HG03520 (cell line): ENCODE measurements at regions not wholly inside any gene's neighbourhood (a gene's known extent, or its start where the extent isn't known, plus 50 kb on each side); places are given as distances from the start of the nearest gene placed in this dataset.

Experiments used
- ATAC-seq: cut with Tn5 transposase; IDR thresholded peaks from one replicate; pipeline ENCODE4 v1.9.1; 2021; ENCODE audit warnings: mild to moderate bottlenecking, moderate library complexity; ENCODE audit not compliant: unreplicated experiment

- no peak for ATAC-seq
These were observed 122.3 kb downstream of the SPATA19 start for GRCh38 chr11:133723056-133723455.

DNA sequence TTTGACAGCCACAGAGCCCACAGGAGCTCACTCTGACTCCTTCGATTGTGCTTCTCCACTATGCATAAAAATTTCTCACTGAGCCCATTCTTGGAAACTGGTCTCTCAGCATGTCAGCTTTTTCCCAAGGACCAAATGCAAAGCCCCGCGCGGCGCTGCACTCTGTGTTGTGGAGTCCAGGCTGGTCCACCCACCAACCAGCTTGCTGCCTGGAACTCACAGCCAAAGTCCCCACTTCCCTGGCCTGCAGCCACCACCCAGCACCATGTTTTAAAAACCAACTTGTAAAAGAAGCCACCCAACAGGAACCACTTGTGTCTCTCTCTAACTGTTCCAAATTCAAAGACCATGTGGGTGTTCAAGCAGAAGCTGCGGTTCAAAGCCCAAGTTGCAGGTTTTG is 124.4 kb downstream of the SPATA19 start:
- ATAC-seq, result no peak

DNA sequence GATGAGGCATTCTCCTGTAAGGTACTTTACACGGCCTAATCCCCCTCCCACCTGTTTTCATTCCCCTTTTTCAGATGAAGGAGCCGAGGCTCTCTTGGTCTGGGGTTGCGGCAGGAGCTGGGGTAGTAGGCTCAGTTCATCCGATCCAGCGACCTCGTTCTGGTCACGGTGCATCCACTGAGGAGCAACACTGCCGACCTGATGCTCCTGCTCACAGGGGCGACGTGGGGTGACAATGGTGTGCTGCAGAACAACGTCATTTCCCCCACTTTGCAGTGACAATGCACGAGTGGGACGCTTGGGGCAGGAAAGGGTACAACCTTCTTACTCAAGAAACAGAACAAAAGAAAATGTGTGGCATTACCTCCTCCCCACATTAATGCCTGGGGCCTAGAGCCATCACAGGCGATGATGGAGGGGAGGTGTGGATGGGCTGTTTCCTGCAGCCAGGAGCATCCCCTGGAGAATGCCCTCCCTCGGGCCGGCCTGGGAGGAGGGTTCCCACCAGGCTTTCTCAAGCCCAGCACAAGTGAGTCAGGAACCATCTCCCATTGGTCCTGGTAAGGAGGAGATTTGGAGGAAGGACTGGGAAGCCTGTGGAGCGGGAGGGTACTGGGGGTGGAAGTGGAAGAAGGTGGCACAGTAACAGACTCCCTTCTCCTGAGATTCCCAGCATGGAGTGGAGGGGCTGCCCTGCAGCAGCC is 125.6 kb downstream of the SPATA19 start:
- ATAC-seq, result no peak

GRCh38 chr11:133718831-133719230 is 126.5 kb downstream of the SPATA19 start:
- no peak for ATAC-seq

DNA sequence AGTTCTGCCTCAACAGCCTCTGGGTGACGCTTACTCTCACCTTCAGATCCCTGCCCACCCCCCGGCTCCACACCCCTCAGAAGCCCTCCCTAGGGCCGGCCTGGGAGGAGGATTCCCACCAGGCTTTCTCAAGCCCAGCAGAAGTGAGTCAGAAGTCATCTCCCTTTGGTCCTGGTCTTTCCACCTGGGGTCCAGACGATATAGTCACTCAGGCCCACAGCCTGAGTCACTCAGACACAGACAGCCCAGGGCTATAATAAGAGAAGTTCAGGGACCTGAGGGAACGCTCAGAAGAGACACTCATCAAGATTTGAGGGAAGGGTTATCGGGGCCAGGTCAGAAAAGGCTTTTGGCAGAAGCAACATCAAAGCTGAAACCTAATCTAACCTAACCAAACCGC is 127.1 kb downstream of the SPATA19 start:
- ATAC-seq, result no peak

DNA sequence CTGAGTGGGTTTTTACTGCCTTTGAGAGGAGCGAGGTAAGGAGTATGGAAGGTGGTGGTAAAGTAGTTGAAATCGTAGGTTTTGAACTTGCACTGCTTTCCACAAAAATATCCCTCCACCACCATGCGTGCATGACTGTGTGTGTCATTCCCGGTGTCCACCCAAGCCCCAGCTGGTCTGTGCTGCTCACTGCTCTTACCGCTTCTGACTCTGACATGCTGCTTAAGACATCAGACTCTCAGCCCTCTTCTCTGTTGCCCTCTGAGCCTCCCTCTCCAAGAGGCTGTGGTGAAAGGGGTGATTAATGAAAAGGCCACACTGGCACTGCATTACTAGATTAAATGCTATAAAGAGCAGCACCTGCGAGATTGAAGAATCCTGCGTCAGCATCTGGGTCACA is 128.7 kb downstream of the SPATA19 start:
- no peak for ATAC-seq

- no peak for ATAC-seq
These were observed 129.7 kb downstream of the SPATA19 start for GRCh38 chr11:133715602-133716001.

DNA sequence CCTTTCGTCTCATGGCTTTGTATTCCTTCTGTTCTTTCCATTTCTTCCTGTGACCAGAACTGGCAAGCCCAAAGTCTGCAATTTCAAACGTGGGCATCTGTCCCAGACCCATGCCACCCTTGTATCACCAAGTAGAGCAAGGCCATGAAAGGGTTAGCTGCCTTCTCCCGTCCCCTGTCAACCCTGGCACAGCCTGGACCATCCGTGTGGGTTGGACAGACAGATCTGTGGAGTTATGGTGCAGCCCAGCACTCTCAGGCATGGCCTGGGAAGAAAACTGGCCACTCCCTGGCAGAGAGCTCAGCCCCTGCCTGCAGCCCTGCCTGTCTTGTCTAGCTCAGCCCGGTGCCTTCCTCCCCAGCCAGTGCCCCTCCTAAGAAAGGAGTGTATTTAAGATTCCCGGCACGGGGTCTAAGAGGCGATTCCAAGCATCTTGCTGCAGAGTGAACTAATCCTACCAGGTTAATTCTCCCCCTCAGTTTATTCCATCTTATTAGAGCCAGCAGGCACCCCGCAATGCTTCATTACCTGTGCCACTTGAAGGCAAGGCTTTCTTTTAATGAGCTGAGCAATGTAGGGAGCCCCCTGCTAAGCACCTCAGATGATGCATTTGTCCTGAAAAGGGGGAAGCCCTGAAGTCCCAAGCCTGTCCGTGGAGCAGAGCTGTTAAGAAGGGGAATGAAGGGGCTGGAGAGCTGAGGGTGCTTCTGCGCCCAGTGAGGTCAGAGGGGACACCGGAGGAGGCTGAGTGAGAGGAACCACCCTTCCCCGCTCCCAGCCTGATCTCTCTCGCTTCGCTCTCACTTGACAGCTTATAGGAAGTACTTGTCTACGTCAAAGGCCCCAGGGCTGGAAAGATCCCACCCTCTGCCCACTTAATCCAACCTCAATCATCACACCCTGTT is 130.6 kb downstream of the SPATA19 start:
- ATAC-seq, result no peak

DNA sequence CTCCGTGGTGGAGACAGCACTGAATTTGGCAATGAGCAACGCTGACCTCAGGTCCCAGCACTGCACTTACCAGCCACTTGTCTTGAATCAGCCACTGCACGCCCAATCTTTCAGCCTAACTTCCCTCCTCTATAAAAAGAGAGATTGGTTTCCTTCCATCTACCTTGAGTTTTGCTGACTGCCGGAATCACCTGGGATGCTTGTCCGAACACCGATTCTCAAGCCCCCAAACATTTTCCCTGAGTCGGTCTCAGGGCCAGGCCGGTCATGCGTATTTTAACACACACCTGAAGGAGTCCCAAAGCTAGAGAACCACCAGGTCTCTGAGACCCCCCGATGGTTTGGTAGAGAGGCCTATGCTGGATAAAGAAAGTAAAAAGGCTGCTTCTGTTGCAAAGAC is 131.5 kb downstream of the SPATA19 start:
- ATAC-seq, result no peak

- no peak for ATAC-seq
These were observed 131.9 kb downstream of the SPATA19 start for GRCh38 chr11:133713406-133713805.

DNA sequence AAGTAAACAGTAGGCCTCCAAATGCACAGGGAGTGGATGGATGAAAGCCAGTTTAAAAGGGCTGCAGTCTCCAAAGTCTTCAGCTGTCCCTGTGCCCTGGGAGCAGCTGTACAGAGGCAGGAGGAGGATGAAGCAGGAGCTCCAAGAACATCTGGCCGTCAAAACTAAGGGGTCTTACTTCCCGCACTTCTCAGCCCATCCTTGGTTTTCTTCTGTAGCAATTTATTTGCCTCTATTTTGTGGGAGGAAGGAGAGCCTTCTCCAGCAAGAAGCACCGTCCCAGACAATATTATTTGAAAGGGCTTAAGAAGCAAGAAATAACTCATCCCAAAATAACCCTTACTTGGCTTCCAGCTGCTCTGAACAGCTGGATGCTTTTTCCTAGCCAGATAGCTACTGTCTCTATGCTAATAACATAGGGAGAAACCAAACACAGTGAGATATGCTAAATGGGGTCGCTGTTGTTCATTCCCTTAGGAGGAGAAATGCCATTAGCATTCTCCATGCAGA is 133.2 kb downstream of the SPATA19 start:
- no peak for ATAC-seq

DNA sequence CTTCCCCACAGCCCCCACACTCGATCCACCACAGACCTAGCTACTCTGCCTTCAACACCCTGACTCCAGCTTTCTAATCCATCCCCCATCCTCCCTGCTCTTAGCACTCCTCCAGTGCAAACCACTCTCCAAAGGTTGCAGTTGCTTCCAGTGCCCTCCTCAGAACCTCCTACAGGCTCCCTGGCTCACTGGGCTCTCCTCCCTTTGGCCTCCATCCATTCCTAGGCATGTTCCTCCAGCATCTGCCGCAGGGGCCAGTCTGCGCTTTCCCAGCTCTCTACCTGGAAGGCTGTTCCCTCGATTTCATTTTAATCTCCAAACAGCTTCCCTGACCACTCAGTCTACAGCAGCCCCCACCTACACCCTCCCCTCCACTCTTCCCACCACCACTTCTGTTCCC is 133.8 kb downstream of the SPATA19 start:
- no peak for ATAC-seq

- no peak for ATAC-seq
These were observed 134.6 kb downstream of the SPATA19 start for GRCh38 chr11:133710681-133711240.

- ATAC-seq, result no peak
These were observed 135.1 kb downstream of the SPATA19 start for GRCh38 chr11:133710241-133710640.

GRCh38 chr11:133708547-133709051 is 136.7 kb downstream of the SPATA19 start:
- ATAC-seq, result no peak

DNA sequence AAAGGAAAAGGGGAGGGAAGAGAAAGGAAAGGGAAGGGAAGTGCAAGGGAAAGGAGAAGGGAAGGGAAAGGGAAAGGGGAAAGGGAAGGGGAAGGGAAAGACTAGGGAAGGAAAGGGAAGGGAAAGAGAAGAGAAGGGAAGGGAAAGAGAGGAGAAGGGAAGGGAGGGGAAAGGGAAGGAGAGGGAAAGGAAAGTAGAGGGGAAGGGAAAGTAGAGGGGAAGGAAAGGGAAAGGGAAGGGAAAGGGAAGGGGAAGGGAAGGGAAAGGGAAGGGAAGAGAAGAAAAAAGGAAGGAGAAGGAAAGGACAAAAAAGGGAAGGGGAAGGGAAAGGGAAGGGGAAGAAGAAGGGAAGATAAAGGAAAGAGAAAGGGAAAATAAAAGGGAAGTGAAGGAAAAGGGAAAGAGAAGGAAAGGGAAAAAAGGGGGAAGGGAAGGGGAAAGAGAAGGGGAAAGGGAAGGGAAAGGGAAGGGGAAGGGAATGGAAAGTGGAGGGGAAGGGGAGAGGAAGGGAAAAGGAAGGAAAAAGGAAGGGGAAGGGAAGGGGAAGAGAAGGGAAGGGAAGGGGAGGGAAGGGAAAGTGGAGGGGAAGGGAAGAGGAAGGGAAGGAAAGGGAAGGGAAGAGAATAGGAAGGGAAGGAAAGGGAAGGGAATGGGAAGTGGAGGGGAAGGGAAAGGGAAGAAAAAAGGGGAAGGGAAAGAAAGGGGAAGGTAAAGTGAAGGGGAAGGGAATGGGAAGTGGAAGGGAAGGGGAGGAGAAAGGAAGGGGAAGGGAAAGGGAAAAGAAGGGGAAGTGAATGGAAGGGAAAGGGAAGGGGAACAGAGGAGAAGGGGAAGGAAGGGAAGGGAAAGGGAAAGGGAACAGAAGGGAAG is 138.2 kb downstream of the SPATA19 start:
- ATAC-seq, result no peak

GRCh38 chr11:133705873-133706272 is 139.4 kb downstream of the SPATA19 start:
- no peak for ATAC-seq

DNA sequence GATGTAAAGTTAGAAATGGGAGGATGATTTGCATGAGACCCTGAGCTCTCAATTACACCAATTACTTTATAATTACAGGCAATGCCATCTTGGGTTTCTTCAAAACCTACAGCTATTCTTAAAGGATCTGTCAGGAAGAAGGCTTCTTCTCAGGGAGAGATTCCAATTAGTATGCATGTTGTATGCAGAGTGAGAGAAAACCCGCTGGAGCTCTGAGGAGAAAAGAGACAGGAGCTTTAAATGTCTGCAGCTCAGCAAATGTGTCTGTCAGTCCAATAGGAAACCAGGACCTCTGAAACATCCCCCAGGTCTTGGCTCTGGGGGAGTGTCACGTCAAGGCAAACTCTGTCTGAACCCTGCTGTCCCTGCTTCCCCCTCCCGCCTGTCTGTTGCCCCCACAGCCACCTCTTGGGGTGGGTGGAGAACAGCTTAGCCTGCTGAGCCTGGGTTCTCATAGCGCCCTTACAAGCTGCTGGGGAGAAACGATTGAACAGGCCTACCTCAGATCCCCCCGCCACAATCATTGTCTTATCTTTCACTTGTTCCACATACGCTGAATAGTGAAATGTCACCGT is 140.2 kb downstream of the SPATA19 start:
- no peak for ATAC-seq

DNA sequence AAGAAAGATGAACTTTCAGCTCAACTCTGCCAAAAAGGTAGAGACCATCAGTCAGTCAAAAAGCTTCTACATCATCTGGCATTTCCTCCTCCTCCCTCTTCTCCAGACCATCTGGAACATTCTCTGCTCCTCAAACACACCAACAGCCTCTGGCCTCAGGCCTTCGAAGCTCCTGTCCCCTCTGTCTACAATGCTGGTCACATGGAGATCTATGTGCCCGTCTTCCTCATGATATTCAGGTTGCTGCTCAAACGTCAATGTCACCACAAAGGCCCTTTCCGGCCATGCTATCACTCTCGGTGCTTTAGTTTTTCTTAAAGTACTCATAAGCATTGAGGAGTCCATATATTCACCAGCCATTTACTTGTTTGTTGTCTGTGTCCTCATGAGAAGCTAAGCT is 146.2 kb downstream of the SPATA19 start:
- no peak for ATAC-seq

DNA sequence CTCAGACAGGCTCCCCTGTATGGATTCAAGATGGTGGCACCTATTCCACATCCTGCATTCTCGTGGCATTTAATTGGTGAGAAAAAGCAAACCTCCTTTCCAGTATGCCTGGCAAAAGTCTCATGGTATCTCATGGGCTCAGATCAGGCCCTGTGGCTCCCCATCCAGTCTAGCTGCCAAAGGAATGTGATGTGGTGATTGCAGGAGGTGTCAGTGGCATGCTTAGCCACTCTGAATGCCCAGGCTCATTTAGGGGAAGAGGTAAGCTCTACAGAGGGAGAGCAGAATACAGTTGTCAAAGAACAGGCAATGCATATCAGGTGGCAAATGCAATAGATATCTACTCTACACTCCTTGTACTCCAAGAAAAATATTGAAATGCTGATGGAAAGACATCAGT is 146.7 kb downstream of the SPATA19 start:
- ATAC-seq, result no peak
